Right cardiac atrium (tissue), 5 donors: ENCODE measurements at regions not wholly inside any gene's neighbourhood (a gene's known extent, or its start where the extent isn't known, plus 50 kb on each side); places are given as distances from the start of the nearest gene placed in this dataset.
"Not testable (repeated sequence)": the region's sequence is repeated elsewhere in the genome, so short reads cannot be mapped to it uniquely, and the experiment has no call there.

ENCODE experiments used
- ATAC-seq, 2 donors: fragments of 200-7000 bp; cut with Tn5 transposase; one replicate each; pipeline versions ENCODE4 v1.8.0 to v1.9.1; 2020; ENCODE audit warnings: moderate library complexity in 2 of 2, mild to moderate bottlenecking in 1 of 2
- DNase-seq, 3 donors: peaks; one replicate each; pipeline ENCODE4 v3.0.0-alpha.2; 2020
- H3K27ac ChIP-seq: one replicate; pipeline ENCODE4 v1.5.1; 2013; ENCODE audit warnings: mild to moderate bottlenecking, low read length, control low read depth, moderate library complexity
- H3K27me3 ChIP-seq: one replicate; pipeline ENCODE4 v1.6.1; 2013; ENCODE audit not compliant: control insufficient read depth, insufficient read depth
- H3K4me1 ChIP-seq: one replicate; pipeline ENCODE4 v1.6.1; 2013; ENCODE audit warnings: low read length; ENCODE audit not compliant: control insufficient read depth, insufficient read depth
- H3K4me3 ChIP-seq: one replicate; pipeline ENCODE4 v1.5.1; 2013; ENCODE audit warnings: low read length, control low read depth
- H3K9me3 ChIP-seq: one replicate; pipeline ENCODE4 v1.6.1; 2013; ENCODE audit warnings: low read length; ENCODE audit not compliant: control insufficient read depth
- WGBS: extraction: QIAGEN DNeasy Blood & Tissue Kit; methylation state at CpG from one replicate; pipeline ENCODE4 v1.1.7; 2013; 5-methylcytosine and 5-hydroxymethylcytosine counted together
- intact Hi-C, 4 donors: fragments of 100-400 bp; cut with DNase I; formaldehyde crosslinking; loops; one replicate each; pipeline versions ENCODE4 v1.11.0 to v1.14.0; 2022 to 2023
- donor health status: healthy with polysubstance abuse.
- donor health status: DM: no; HTN: yes; CAD: no.
- donor health status: DM: no; HTN: no; CAD: no.
- donor health status: DM: no; HTN: yes; CAD: no; lungs with severe emphysema.
- donor health status: DM: yes; HTN: yes; CAD: no.

DNA sequence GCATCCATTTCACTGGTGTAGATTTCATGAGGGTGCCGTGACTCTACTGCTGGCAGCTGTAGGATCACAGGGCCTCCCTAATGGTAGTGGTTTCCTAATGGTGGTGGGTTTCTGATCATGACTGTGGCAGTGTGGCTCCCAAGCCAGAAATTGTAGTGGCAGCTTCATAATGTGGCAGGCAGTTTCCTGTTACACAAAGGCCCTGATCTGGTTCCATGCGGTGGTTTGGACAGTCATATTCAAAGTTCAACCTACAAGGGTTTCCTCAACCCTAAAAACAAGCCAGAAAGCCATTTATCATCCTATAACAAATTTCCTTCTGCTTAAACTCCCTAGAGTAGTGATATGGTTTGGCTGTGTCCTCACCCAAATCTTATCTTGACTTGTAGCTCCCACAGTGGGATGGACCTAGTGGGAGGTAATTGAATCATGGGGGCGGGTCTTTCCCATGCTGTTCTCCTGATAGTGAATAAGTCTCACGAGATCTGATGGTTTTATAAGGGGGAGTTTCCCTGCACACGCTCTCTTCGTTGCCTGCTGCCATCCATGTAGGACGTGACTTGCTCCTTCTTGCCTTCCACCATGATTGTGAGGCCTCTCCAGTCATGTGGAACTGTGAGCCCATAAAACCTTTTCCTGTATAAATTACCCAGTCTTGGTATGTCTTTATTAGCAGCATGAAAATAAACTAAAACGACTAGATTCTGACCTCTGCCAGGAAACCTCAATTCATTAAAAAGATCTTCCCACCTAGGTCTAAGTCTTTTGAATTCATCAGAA lies 257.1 kb downstream of the EFCAB11 start:
- no peak for ATAC-seq
- intact Hi-C loops: loop anchor here in 1 of 4 donors (10.0 kb wide), 1 partner anchor 63 kb away; no protein-coding TSS in a partner anchor
- Histone ChIP-seq H3K4me1 (peaks cover 4% of the 10 kb centered on the region), H3K27me3 (no peaks in the 10 kb centered on the region), H3K4me3 (no peak overlapping the region), H3K27ac (no peak overlapping the region), H3K9me3 (no peaks in the 10 kb centered on the region)
- DNase-seq: no peak
- 77% methylated on average over 8 of the region's 8 CpGs for WGBS

DNA sequence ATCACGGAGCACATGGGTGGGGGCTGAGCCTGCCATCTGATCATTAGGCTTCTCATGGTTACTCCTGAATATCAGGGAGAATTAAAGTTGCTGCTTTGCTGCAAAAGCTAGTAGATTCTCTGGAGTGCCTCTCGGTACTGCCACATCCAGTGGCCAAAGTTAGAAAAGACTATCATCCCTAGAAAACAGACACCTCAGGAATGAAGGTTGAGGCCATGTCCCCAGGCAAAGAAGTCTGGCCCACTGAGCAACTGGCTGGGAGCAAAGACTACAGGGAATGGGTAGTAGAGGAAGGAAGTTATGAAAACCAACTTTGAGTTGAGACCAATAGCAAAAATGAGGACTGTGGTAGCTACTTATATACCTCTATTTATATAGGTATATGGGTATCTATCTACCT lies 258.7 kb downstream of the EFCAB11 start:
- WGBS: 94% methylated on average over 2 of the region's 2 CpGs
- Histone ChIP-seq H3K27me3 (no peaks in the 10 kb centered on the region), H3K4me1 (no peaks in the 10 kb centered on the region), H3K4me3 (no peak overlapping the region), H3K27ac (no peak overlapping the region), H3K9me3 (no peaks in the 10 kb centered on the region)
- intact Hi-C loops: loop anchor here in 1 of 4 donors (10.0 kb wide), 1 partner anchor 61 kb away; no protein-coding TSS in a partner anchor
- DNase-seq (no peak), ATAC-seq (no peak)

DNA sequence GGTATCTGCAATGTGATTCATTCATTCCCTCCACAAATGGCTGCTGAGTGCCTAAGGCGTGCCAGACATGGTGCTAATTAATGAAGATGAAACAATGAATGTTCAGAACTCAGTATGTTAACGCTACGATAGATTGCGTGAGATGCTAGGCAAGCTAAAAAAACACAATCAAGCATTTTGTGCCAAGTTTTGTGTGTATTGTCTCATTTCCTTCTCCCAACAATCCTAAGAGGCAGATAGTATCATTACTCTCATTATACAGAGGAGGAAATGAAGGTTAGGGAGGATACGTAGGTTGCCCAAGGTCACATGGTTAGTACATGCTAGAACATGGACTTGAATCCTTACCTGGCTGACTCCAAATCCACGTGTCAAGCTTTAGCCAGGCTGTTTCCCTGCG lies 264.4 kb downstream of the EFCAB11 start:
- no peak overlapping the region for H3K4me3 ChIP-seq
- no peaks in the 10 kb centered on the region for H3K4me1 ChIP-seq
- no peaks in the 10 kb centered on the region for H3K9me3 ChIP-seq
- no peak for DNase-seq
- 76% methylated on average over 7 of the region's 7 CpGs for WGBS
- H3K27ac ChIP-seq: no peak overlapping the region
- intact Hi-C loops: loop anchor here in 1 of 4 donors (10.0 kb wide), 1 partner anchor 55 kb away; no protein-coding TSS in a partner anchor
- H3K27me3 ChIP-seq: no peaks in the 10 kb centered on the region
- peak in 1 of 2 donors; percentile 69 for ATAC-seq

DNA sequence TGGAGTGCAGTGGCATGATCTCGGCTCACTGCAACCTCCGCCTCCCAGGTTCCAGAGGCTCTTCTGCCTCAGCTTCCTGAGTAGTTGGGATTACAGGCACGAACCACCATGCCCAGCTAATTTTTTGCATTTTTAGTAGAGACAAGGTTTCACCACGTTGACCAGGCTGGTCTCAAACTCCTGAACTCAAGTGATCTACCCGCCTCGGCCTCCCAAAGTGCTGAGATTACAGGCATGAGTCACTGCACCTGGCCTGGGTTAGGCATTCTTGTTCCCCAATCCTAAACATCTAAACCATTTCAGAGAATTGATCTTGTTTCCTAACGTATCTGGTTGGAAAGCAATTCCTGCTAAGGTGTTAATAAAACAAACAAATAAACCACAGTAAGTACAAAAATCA lies 264.8 kb downstream of the EFCAB11 start:
- not testable (repeated sequence) for ATAC-seq, H3K27ac ChIP-seq, H3K27me3 ChIP-seq, H3K9me3 ChIP-seq, DNase-seq, H3K4me1 ChIP-seq, H3K4me3 ChIP-seq
- WGBS: 91% methylated on average over 7 of the region's 7 CpGs
- intact Hi-C loops: loop anchor here in 1 of 4 donors (10.0 kb wide), 1 partner anchor 55 kb away; no protein-coding TSS in a partner anchor

DNA sequence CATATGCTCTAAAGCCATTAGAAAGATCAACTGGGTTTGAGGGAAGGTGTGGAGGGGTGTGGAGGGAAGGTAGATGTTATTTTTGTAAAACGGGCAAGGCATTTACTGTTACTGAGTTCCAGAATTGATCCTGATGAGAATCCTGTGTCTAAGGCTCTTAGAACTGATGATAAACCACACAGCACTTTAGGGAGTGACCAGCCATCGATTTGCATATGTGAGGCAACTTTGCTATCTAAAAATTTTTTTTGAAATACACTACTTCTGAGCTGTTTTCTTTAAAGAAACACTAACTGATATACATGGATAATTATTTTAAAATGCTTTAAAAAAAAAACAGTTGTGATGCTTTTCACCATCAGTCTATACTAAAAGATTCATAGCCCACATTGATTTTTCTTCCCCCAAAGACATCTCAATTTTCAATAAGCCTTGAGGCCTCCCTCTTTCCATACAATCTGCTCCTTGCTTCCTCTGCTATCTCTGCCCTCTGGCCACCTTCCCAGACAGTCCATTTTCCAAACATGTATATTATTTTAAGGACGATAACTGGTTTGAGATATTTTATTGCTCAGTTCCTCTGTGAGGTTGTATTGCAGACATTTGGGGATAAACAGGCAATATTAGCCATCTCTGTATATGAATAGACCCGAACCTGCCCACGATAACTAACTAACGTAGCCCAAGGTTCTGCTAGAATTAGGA lies 265.9 kb downstream of the EFCAB11 start:
- intact Hi-C loops: no loop called here
- Histone ChIP-seq H3K27me3 (no peaks in the 10 kb centered on the region), H3K27ac (no peak overlapping the region), H3K4me3 (no peak overlapping the region), H3K9me3 (no peaks in the 10 kb centered on the region), H3K4me1 (no peaks in the 10 kb centered on the region)
- WGBS: 64% methylated on average over 6 of the region's 6 CpGs
- DNase-seq: no peak
- ATAC-seq: no peak

DNA sequence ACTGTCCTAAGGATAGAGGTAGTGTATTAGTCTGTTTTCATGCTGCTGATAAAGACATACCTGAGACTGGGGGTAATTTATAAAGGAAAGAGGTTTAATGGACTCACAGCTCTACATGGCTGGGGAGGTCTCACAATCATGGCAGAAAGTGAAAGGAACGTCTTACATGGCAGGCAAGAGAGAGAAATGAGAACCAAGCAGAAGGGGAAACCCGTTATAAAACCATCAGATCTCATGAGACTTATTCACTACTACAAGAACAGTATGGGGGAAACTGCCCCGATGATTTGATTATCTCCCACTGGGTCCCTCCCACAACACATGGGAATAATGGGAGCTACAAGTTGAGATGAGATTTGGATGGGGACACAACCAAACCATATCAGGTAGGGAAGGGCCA lies 267.4 kb downstream of the EFCAB11 start:
- H3K9me3 ChIP-seq, H3K27ac ChIP-seq, DNase-seq, intact Hi-C loops, H3K4me1 ChIP-seq, ATAC-seq, H3K27me3 ChIP-seq, H3K4me3 ChIP-seq: not testable (repeated sequence)
- WGBS: 56% methylated on average over 3 of the region's 3 CpGs

DNA sequence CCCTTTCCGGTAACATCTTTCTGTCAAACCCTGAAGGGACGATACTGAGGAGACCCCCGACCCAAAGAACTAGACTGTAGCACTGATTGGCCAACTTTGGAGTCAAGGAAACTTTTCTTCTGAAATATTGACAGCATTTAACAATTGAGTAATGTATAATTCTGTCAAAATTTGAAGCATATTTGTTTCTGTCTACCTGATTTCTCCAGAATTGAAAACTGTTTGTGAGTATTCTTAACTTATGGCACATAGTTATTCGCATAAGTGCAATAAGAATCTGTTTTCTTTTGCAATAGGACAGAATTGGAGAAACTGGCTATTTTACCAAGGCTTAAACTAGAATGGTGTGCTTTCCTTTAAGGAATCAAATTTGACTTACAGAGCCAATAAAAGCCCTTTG lies 267.1 kb upstream of the FOXN3 start:
- no peak for DNase-seq
- intact Hi-C loops: no loop called here
- Histone ChIP-seq H3K27ac (no peak overlapping the region), H3K4me1 (no peaks in the 10 kb centered on the region), H3K4me3 (no peak overlapping the region), H3K27me3 (no peaks in the 10 kb centered on the region), H3K9me3 (no peaks in the 10 kb centered on the region)
- WGBS: over 99% methylated on average over 4 of the region's 4 CpGs
- ATAC-seq: no peak

DNA sequence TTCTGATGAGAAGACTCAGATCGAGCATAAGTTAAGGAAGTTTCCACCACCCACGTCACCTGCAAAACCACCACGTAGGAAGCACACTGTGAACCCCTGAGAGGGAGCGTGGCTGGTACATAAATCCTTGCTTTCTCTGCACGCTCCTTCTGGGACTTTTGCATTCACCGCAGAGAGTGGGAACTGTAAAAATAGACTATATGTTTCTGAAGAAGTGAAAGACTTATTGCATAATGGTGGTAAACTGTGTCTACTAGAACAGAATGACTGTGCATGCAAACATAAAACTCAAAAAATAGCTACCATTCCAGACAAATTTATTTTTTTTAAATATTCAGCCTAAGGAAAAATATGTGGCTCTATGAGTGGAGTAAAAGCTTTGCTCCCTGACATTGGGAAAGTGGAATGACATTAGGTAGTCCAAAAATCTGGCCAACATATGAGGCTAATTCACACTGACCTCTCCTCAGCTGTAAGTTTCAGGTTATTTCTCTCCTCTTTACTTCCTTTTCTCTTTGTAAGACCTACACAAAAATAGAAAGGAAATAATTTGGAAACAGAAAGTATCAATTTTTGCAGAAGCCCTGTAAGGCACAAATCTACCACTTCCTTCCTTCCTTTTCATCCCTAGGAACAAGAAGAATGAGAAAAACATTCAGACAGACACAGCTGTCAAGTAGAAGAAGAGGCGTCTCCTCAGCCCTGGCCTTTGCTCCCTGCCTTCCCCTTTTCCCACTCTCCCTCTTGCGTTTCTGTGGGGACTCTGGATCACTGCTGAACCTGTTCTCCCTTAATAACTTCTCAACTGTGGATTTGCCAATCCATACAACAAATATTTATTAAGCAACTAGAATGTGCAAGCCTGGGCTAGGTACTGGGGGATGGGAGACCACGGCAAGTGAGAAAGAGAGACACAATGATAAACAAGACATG lies 264.3 kb upstream of the FOXN3 start:
- ATAC-seq (peak in 1 of 2 donors; percentile 29), DNase-seq (no peak)

DNA sequence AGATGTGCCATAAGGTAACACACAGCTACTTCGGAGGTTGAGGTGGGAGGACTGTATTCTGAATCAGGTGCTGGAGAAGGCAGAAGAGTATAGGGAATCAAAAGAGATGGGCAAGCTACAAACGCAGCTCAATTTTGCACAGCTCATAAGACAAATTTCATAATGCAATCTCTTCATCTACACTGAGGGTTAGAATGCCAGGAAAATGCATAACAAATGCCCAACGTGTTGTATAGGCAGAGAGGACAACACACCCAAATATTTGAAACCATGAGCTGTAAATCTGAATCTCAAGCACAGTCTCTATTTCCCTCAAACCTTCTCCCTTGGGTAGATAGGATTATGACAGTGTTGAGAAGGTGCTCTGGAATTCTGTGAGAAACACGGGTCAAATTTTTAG lies 263.1 kb upstream of the FOXN3 start:
- DNase-seq (no peak), ATAC-seq (no peak)
- WGBS: 86% methylated on average over 4 of the region's 4 CpGs
- H3K4me1 ChIP-seq: no peaks in the 10 kb centered on the region
- no peak overlapping the region for H3K27ac ChIP-seq
- intact Hi-C loops: no loop called here
- H3K9me3 ChIP-seq: no peaks in the 10 kb centered on the region
- H3K27me3 ChIP-seq: no peaks in the 10 kb centered on the region
- H3K4me3 ChIP-seq: no peak overlapping the region

More for the DNA sequence above, 264.3 kb upstream of the FOXN3 start:
- H3K4me1 ChIP-seq: no peaks in the 10 kb centered on the region
- H3K27me3 ChIP-seq: no peaks in the 10 kb centered on the region
- intact Hi-C loops: no loop called here
- H3K4me3 ChIP-seq: no peak overlapping the region
- H3K9me3 ChIP-seq: no peaks in the 10 kb centered on the region
- WGBS: 72% methylated on average over 9 of the region's 9 CpGs
- H3K27ac ChIP-seq: no peak overlapping the region

DNA sequence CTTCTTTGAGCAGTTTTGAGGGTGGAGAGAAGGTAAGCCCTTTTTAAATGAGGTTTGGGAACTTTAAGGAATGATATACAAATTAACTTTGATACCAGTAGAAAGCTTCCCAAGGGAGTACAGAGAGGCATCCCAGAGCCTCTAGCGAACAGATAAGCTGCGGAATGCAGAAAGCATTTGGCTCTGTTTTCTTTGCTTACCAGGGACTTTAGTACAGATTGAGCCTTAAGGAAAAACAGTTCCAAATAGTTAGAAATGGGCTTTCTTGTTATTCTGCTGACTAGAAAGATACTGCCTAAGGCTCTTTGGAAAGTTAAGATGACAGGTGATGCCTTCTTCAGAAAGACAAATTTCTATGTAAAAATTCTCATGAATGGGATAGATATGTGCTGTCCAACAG lies 261.7 kb upstream of the FOXN3 start:
- intact Hi-C loops: no loop called here
- H3K27me3 ChIP-seq: no peaks in the 10 kb centered on the region
- no peak overlapping the region for H3K4me3 ChIP-seq
- 30% methylated on average over 2 of the region's 2 CpGs for WGBS
- DNase-seq (no peak), ATAC-seq (no peak)
- no peaks in the 10 kb centered on the region for H3K9me3 ChIP-seq
- no peaks in the 10 kb centered on the region for H3K4me1 ChIP-seq
- H3K27ac ChIP-seq: no peak overlapping the region
